PC-9 (cell line): ENCODE measurements at regions not wholly inside any gene's neighbourhood (a gene's known extent, or its start where the extent isn't known, plus 50 kb on each side); places are given as distances from the start of the nearest gene placed in this dataset.

Experiments
- BruUV-seq: library from RNA; stranded (reverse); fragments of 400-500 nt; replicated peaks from 2 replicates; lab custom pipeline; 2021; lab: Mats Ljungman, UMichigan
- CTCF ChIA-PET: fragments of 300-600 bp; sonication (Branson Sonifier 250); formaldehyde crosslinking; loops from one replicate; lab custom pipeline; 2022; ENCODE audit warnings: antibody characterized with exemption; lab: Charles Lee
- POLR2A ChIA-PET: fragments of 300-600 bp; sonication (Branson Sonifier 250); formaldehyde crosslinking; loops from one replicate; lab custom pipeline; 2022; ENCODE audit warnings: antibody characterized with exemption; ENCODE audit not compliant: unreplicated experiment; lab: Charles Lee
- DNase-seq, 2 experiments: peaks; one replicate each; pipeline versions ENCODE4 v3.0.0 to v3.0.0-alpha.2; 2015 to 2022; ENCODE audit warnings: mixed read lengths in 1 of 2
- H2AFZ ChIP-seq: fragments of 200-600 bp; sonication (generic); 2 replicates; pipeline ENCODE4 v1.8.1; 2017; ENCODE audit warnings: antibody characterized with exemption
- H3F3A ChIP-seq: fragments of 200-600 bp; sonication (generic); 2 replicates; pipeline ENCODE4 v1.8.1; 2017; ENCODE audit warnings: antibody characterized with exemption, mild to moderate bottlenecking, low read depth; ENCODE audit not compliant: insufficient read depth
- H3K27ac ChIP-seq: fragments of 200-600 bp; sonication (generic); 2 replicates; pipeline ENCODE4 v1.6.1; 2016; ENCODE audit warnings: mixed run types
- H3K27me3 ChIP-seq: fragments of 200-600 bp; sonication (generic); 2 replicates; pipeline ENCODE4 v1.6.1; 2016; ENCODE audit warnings: low read depth, mixed run types; ENCODE audit not compliant: insufficient read depth
- H3K36me3 ChIP-seq: fragments of 200-600 bp; sonication (generic); 2 replicates; pipeline ENCODE4 v1.6.1; 2016; ENCODE audit warnings: low read depth, mixed run types
- H3K4me1 ChIP-seq: fragments of 200-600 bp; sonication (generic); replicated peaks from 2 replicates; pipeline ENCODE4 v1.6.1; 2016; ENCODE audit warnings: mixed run types; ENCODE audit not compliant: insufficient read depth
- H3K4me2 ChIP-seq: fragments of 200-600 bp; sonication (generic); 2 replicates; pipeline ENCODE4 v1.6.1; 2017; ENCODE audit warnings: mixed run types
- H3K4me3 ChIP-seq: fragments of 200-600 bp; sonication (generic); 2 replicates; pipeline ENCODE4 v1.6.1; 2016; ENCODE audit warnings: mixed run types
- H3K79me2 ChIP-seq: fragments of 200-600 bp; sonication (generic); 2 replicates; pipeline ENCODE4 v1.6.1; 2017; ENCODE audit warnings: low read depth, mixed run types
- H3K9me2 ChIP-seq: fragments of 200-600 bp; sonication (generic); 2 replicates; pipeline ENCODE4 v1.8.1; 2017; ENCODE audit warnings: mild to moderate bottlenecking; ENCODE audit not compliant: insufficient read depth
- H3K9me3 ChIP-seq: fragments of 200-600 bp; sonication (generic); 2 replicates; pipeline ENCODE4 v1.8.1; 2016; ENCODE audit warnings: low read depth; ENCODE audit not compliant: insufficient read depth
- H4K20me1 ChIP-seq: fragments of 200-600 bp; sonication (generic); 2 replicates; pipeline ENCODE4 v1.8.1; 2017; ENCODE audit not compliant: insufficient read depth
- CTCF ChIP-seq: fragments of 200-600 bp; sonication (generic); conservative IDR thresholded peaks from 2 replicates; pipeline ENCODE4 v1.6.1; 2017; ENCODE audit warnings: mixed run types, antibody characterized with exemption, mild to moderate bottlenecking, moderate library complexity
- EZH2 ChIP-seq: fragments of 200-600 bp; sonication (generic); IDR thresholded peaks from 2 replicates; pipeline ENCODE4 v1.8.0; 2017; ENCODE audit warnings: antibody characterized with exemption, low read depth
- intact Hi-C: fragments of 100-400 bp; cut with micrococcal nuclease; formaldehyde crosslinking; loops from one replicate; pipeline ENCODE4 v1.10.0; 2022; ENCODE audit not compliant: unreplicated experiment

GRCh38 chr11:133649040-133649439 is 116.7 kb upstream of the OPCML start:
- H3K27me3 ChIP-seq, result peaks cover 59% of the 10 kb centered on the region
- ChIA-PET CTCF (no interaction called here), POLR2A (interaction anchor here (0.8 kb wide), 1 partner anchor 1981 kb away, joined by 3 read pairs; no protein-coding TSS in a partner anchor)
- no peaks in the 10 kb centered on the region for H4K20me1 ChIP-seq
- no peak overlapping the region for H3K4me2 ChIP-seq
- intact Hi-C loops, result no loop called here
- no peaks in the 10 kb centered on the region for H3K4me1 ChIP-seq
- H3F3A ChIP-seq, result no peaks in the 10 kb centered on the region
- H2AFZ ChIP-seq, result no peak overlapping the region
- H3K27ac ChIP-seq, result no peak overlapping the region
- H3K9me3 ChIP-seq, result no peaks in the 10 kb centered on the region
- H3K36me3 ChIP-seq, result no peaks in the 10 kb centered on the region
- no peak overlapping the region for H3K4me3 ChIP-seq
- no peaks in the 10 kb centered on the region for H3K79me2 ChIP-seq
- H3K9me2 ChIP-seq, result no peaks in the 10 kb centered on the region
- no peak for DNase-seq
- TF ChIP-seq EZH2 (no peak), CTCF (no peak)
- no TSS peak for BruUV-seq

- ChIA-PET POLR2A (no interaction called here), CTCF (no interaction called here)
- Histone ChIP-seq H3K79me2 (no peaks in the 10 kb centered on the region), H3K27me3 (peaks cover 29% of the 10 kb centered on the region), H3F3A (no peaks in the 10 kb centered on the region), H3K4me2 (no peak overlapping the region), H3K36me3 (no peaks in the 10 kb centered on the region), H3K9me2 (no peaks in the 10 kb centered on the region), H4K20me1 (no peaks in the 10 kb centered on the region), H2AFZ (no peak overlapping the region), H3K4me3 (no peak overlapping the region), H3K4me1 (no peaks in the 10 kb centered on the region), H3K27ac (no peak overlapping the region), H3K9me3 (no peaks in the 10 kb centered on the region)
- intact Hi-C loops, result no loop called here
- no peak for TF ChIP-seq CTCF
- no TSS peak for BruUV-seq
- DNase-seq, result no peak
These were observed 107.1 kb upstream of the OPCML start for GRCh38 chr11:133639408-133639807.

- no peaks in the 10 kb centered on the region for H3K36me3 ChIP-seq
- ChIA-PET POLR2A (no interaction called here), CTCF (no interaction called here)
- H3F3A ChIP-seq, result no peaks in the 10 kb centered on the region
- intact Hi-C loops, result no loop called here
- no TSS peak for BruUV-seq
- no peaks in the 10 kb centered on the region for H3K9me2 ChIP-seq
- no peak overlapping the region for H3K27ac ChIP-seq
- no peak for DNase-seq
- no peaks in the 10 kb centered on the region for H3K4me1 ChIP-seq
- H3K27me3 ChIP-seq, result peaks cover 29% of the 10 kb centered on the region
- no peaks in the 10 kb centered on the region for H4K20me1 ChIP-seq
- H3K79me2 ChIP-seq, result no peaks in the 10 kb centered on the region
- no peak overlapping the region for H3K4me3 ChIP-seq
- no peak for TF ChIP-seq EZH2
- no peak for TF ChIP-seq CTCF
- H3K9me3 ChIP-seq, result no peaks in the 10 kb centered on the region
- no peak overlapping the region for H2AFZ ChIP-seq
- no peak overlapping the region for H3K4me2 ChIP-seq
These were observed 106.6 kb upstream of the OPCML start for GRCh38 chr11:133638921-133639320.
